GM23338 (cell line): ENCODE measurements at regions not wholly inside any gene's neighbourhood (a gene's known extent, or its start where the extent isn't known, plus 50 kb on each side); places are given as distances from the start of the nearest gene placed in this dataset.

Experiments
- ATAC-seq: fragments of 200-7000 bp; cut with Tn5 transposase; 3 replicates; pipeline ENCODE4 v1.9.1; 2020
- DNase-seq: peaks from one replicate; pipeline ENCODE4 v3.0.0-alpha.2; 2015; ENCODE audit warnings: low spot score
- H2AFZ ChIP-seq: fragments of 200-600 bp; sonication (generic); 2 replicates; pipeline ENCODE4 v1.8.0; 2016; ENCODE audit warnings: antibody characterized with exemption, mild to moderate bottlenecking, moderate library complexity
- H3F3A ChIP-seq: fragments of 200-600 bp; sonication (generic); replicated peaks from 2 replicates; pipeline ENCODE4 v1.8.0; 2017; ENCODE audit warnings: antibody characterized with exemption, mixed run types, low read depth
- H3K27ac ChIP-seq: fragments of 200-600 bp; sonication (generic); 2 replicates; pipeline ENCODE4 v1.6.1; 2016; ENCODE audit warnings: low read depth
- H3K27me3 ChIP-seq: fragments of 200-600 bp; sonication (generic); 2 replicates; pipeline ENCODE4 v1.8.0; 2016; ENCODE audit warnings: mild to moderate bottlenecking, mixed run types, moderate library complexity; ENCODE audit not compliant: insufficient read depth
- H3K36me3 ChIP-seq: fragments of 200-600 bp; sonication (generic); 2 replicates; pipeline ENCODE4 v1.8.0; 2016; ENCODE audit warnings: mild to moderate bottlenecking; ENCODE audit not compliant: insufficient read depth
- H3K4me1 ChIP-seq: fragments of 200-600 bp; sonication (generic); 2 replicates; pipeline ENCODE4 v1.8.0; 2016; ENCODE audit warnings: mild to moderate bottlenecking, moderate library complexity; ENCODE audit not compliant: insufficient read depth
- H3K4me2 ChIP-seq: fragments of 200-600 bp; sonication (generic); 2 replicates; pipeline ENCODE4 v1.7.1; 2017; ENCODE audit warnings: mixed run types
- H3K4me3 ChIP-seq: fragments of 200-600 bp; sonication (generic); 2 replicates; pipeline ENCODE4 v1.6.1; 2016; ENCODE audit warnings: mixed run types
- H3K79me2 ChIP-seq: fragments of 200-600 bp; sonication (generic); replicated peaks from 2 replicates; pipeline ENCODE4 v1.8.0; 2017; ENCODE audit warnings: mild to moderate bottlenecking; ENCODE audit not compliant: insufficient read depth
- H3K9me2 ChIP-seq: fragments of 200-600 bp; sonication (generic); 2 replicates; pipeline ENCODE4 v1.8.0; 2017; ENCODE audit not compliant: insufficient read depth
- H4K20me1 ChIP-seq: fragments of 200-600 bp; sonication (generic); replicated peaks from 2 replicates; pipeline ENCODE4 v1.8.0; 2017; ENCODE audit warnings: mild to moderate bottlenecking; ENCODE audit not compliant: insufficient read depth
- H3K27ac Mint-ChIP-seq: 2 replicates; pipeline ENCODE4 v1.8.0; 2020; ENCODE audit warnings: inconsistent platforms, mild to moderate bottlenecking, moderate library complexity, mixed read lengths
- H3K27me3 Mint-ChIP-seq: 3 replicates; pipeline ENCODE4 v1.8.0; 2022; ENCODE audit warnings: low read depth, mild to moderate bottlenecking, moderate library complexity, mixed read lengths, inconsistent platforms; ENCODE audit not compliant: insufficient read depth, poor library complexity
- H3K36me3 Mint-ChIP-seq: 3 replicates; pipeline ENCODE4 v1.8.0; 2021; ENCODE audit warnings: low read depth, mild to moderate bottlenecking, inconsistent platforms, moderate library complexity, mixed read lengths
- H3K4me1 Mint-ChIP-seq: 3 replicates; pipeline ENCODE4 v1.8.0; 2020; ENCODE audit warnings: mild to moderate bottlenecking, inconsistent platforms, mixed read lengths
- H3K4me3 Mint-ChIP-seq: 3 replicates; pipeline ENCODE4 v1.8.0; 2021; ENCODE audit warnings: moderate library complexity, mild to moderate bottlenecking, inconsistent platforms, mixed read lengths
- H3K9me3 Mint-ChIP-seq: 3 replicates; pipeline ENCODE4 v1.8.0; 2020; ENCODE audit warnings: moderate library complexity, mild to moderate bottlenecking, inconsistent platforms, mixed read lengths
- CREB1 ChIP-seq: fragments of 250-450 bp; sonication (Bioruptor Pico); IDR thresholded peaks from 2 replicates; pipeline ENCODE4 v1.5.0; 2020; ENCODE audit warnings: low read depth, mild to moderate bottlenecking, moderate library complexity
- ETS1 ChIP-seq: IDR thresholded peaks from 2 replicates; pipeline ENCODE4 v1.6.1; 2016; ENCODE audit warnings: antibody characterized with exemption
- EZH2 ChIP-seq: fragments of 200-600 bp; sonication (generic); IDR thresholded peaks from one replicate; pipeline ENCODE4 v1.8.0; 2017; ENCODE audit warnings: antibody characterized with exemption, mild to moderate bottlenecking, low read depth; ENCODE audit not compliant: unreplicated experiment
- EZH2phosphoT487 ChIP-seq: fragments of 200-600 bp; sonication (generic); IDR thresholded peaks from one replicate; pipeline ENCODE4 v1.8.1; 2018; ENCODE audit warnings: antibody characterized with exemption; ENCODE audit not compliant: unreplicated experiment
- JUNB ChIP-seq: IDR thresholded peaks from one replicate; pipeline ENCODE4 v1.6.1; 2016; ENCODE audit warnings: antibody characterized with exemption; ENCODE audit not compliant: unreplicated experiment
- NANOG ChIP-seq: IDR thresholded peaks from 2 replicates; pipeline ENCODE4 v1.6.1; 2016; ENCODE audit warnings: antibody characterized with exemption, borderline replicate concordance
- POLR2AphosphoS5 ChIP-seq: IDR thresholded peaks from 2 replicates; pipeline ENCODE4 v1.6.1; 2016; ENCODE audit warnings: antibody characterized with exemption, low read depth
- STAT1 ChIP-seq: IDR thresholded peaks from one replicate; pipeline ENCODE4 v1.6.1; 2016; ENCODE audit warnings: antibody characterized with exemption; ENCODE audit not compliant: unreplicated experiment
- ZNF114 ChIP-seq: fragments of 250-450 bp; sonication (Bioruptor Pico); IDR thresholded peaks from 2 replicates; pipeline ENCODE4 v1.5.0; 2020; ENCODE audit warnings: mild to moderate bottlenecking, moderate library complexity
- ZNF331 ChIP-seq: fragments of 250-450 bp; sonication (Bioruptor Pico); IDR thresholded peaks from 2 replicates; pipeline ENCODE4 v1.5.0; 2020; ENCODE audit warnings: low read depth, mild to moderate bottlenecking, moderate library complexity
- TF ChIP-seq, protein P1 (sequence below), 2 experiments: fragments of 200-600 bp in 1 of 2; sonication (generic) in 1 of 2; conservative IDR thresholded peaks; 2 replicates each; pipeline versions ENCODE4 v1.5.1 to v1.6.1; 2016 to 2017; ENCODE audit warnings: antibody characterized with exemption in 2 of 2, low read depth in 2 of 2, mild to moderate bottlenecking in 2 of 2, moderate library complexity in 1 of 2
- TF ChIP-seq, protein P2 (sequence below): fragments of 250-450 bp; sonication (Bioruptor Pico); IDR thresholded peaks from 2 replicates; pipeline ENCODE4 v1.5.0; 2020; ENCODE audit warnings: mild to moderate bottlenecking, moderate library complexity
- TF ChIP-seq, protein P3 (sequence below): IDR thresholded peaks from one replicate; pipeline ENCODE4 v1.6.1; 2018; ENCODE audit warnings: antibody characterized with exemption; ENCODE audit not compliant: unreplicated experiment

DNA sequence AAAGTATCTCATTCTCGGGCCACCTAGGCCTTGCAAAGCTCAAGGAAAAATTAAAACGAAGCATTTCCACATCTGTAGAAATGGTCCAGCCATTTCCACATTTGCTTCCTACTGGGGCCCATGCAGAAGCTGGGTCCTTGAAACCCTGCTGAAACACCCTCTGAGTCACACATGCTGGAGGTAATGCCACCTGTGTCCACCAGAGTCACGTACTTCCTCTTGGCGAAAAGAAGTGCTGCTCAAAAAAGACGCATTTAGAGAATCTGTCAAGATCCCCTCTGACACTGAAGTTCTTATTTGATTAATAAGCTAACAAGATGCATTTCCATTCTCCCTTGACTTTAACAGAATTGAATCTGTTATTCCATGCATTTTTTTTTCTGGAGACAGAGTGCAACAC is 423.2 kb downstream of the PREX1 start (continued):
- TF ChIP-seq, protein P1, sequence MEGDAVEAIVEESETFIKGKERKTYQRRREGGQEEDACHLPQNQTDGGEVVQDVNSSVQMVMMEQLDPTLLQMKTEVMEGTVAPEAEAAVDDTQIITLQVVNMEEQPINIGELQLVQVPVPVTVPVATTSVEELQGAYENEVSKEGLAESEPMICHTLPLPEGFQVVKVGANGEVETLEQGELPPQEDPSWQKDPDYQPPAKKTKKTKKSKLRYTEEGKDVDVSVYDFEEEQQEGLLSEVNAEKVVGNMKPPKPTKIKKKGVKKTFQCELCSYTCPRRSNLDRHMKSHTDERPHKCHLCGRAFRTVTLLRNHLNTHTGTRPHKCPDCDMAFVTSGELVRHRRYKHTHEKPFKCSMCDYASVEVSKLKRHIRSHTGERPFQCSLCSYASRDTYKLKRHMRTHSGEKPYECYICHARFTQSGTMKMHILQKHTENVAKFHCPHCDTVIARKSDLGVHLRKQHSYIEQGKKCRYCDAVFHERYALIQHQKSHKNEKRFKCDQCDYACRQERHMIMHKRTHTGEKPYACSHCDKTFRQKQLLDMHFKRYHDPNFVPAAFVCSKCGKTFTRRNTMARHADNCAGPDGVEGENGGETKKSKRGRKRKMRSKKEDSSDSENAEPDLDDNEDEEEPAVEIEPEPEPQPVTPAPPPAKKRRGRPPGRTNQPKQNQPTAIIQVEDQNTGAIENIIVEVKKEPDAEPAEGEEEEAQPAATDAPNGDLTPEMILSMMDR (conservative IDR thresholded peaks at IDR 0.05; ENCODE audit: low read depth in 2 of 2) = peak in 1 of 2 experiments; percentile 45; a peak in 2 of 4 replicates

GRCh38 chr20:48403167-48403761 is 424.5 kb downstream of the PREX1 start:
- DNase-seq (no peak), ATAC-seq (no peak)
- Histone ChIP-seq H4K20me1 (no peaks in the 10 kb centered on the region), H3F3A (no peaks in the 10 kb centered on the region), H3K4me3 (no peak overlapping the region), H3K27me3 (no peaks in the 10 kb centered on the region), H3K27ac (no peak overlapping the region), H2AFZ (no peak overlapping the region), H3K79me2 (no peaks in the 10 kb centered on the region), H3K4me2 (no peak overlapping the region), H3K4me1 (peaks cover 18% of the 10 kb centered on the region), H3K9me2 (no peaks in the 10 kb centered on the region), H3K36me3 (no peaks in the 10 kb centered on the region)
- no peaks in the 10 kb centered on the region for H3K36me3 Mint-ChIP-seq
- no peak overlapping the region for H3K27ac Mint-ChIP-seq
- H3K9me3 Mint-ChIP-seq = no peaks in the 10 kb centered on the region
- no peak overlapping the region for H3K4me3 Mint-ChIP-seq
- peaks cover 2% of the 10 kb centered on the region for H3K27me3 Mint-ChIP-seq
- H3K4me1 Mint-ChIP-seq = peaks cover 34% of the 10 kb centered on the region
- TF ChIP-seq ZNF331 (CRISPR knock-in tag) (no peak), NANOG (no peak), ZNF114 (CRISPR knock-in tag) (no peak), CREB1 (CRISPR knock-in tag) (no peak), EZH2phosphoT487 (no peak), ETS1 (no peak), STAT1 (no peak), POLR2AphosphoS5 (no peak), JUNB (no peak), EZH2 (no peak)
- TF ChIP-seq, protein P2, sequence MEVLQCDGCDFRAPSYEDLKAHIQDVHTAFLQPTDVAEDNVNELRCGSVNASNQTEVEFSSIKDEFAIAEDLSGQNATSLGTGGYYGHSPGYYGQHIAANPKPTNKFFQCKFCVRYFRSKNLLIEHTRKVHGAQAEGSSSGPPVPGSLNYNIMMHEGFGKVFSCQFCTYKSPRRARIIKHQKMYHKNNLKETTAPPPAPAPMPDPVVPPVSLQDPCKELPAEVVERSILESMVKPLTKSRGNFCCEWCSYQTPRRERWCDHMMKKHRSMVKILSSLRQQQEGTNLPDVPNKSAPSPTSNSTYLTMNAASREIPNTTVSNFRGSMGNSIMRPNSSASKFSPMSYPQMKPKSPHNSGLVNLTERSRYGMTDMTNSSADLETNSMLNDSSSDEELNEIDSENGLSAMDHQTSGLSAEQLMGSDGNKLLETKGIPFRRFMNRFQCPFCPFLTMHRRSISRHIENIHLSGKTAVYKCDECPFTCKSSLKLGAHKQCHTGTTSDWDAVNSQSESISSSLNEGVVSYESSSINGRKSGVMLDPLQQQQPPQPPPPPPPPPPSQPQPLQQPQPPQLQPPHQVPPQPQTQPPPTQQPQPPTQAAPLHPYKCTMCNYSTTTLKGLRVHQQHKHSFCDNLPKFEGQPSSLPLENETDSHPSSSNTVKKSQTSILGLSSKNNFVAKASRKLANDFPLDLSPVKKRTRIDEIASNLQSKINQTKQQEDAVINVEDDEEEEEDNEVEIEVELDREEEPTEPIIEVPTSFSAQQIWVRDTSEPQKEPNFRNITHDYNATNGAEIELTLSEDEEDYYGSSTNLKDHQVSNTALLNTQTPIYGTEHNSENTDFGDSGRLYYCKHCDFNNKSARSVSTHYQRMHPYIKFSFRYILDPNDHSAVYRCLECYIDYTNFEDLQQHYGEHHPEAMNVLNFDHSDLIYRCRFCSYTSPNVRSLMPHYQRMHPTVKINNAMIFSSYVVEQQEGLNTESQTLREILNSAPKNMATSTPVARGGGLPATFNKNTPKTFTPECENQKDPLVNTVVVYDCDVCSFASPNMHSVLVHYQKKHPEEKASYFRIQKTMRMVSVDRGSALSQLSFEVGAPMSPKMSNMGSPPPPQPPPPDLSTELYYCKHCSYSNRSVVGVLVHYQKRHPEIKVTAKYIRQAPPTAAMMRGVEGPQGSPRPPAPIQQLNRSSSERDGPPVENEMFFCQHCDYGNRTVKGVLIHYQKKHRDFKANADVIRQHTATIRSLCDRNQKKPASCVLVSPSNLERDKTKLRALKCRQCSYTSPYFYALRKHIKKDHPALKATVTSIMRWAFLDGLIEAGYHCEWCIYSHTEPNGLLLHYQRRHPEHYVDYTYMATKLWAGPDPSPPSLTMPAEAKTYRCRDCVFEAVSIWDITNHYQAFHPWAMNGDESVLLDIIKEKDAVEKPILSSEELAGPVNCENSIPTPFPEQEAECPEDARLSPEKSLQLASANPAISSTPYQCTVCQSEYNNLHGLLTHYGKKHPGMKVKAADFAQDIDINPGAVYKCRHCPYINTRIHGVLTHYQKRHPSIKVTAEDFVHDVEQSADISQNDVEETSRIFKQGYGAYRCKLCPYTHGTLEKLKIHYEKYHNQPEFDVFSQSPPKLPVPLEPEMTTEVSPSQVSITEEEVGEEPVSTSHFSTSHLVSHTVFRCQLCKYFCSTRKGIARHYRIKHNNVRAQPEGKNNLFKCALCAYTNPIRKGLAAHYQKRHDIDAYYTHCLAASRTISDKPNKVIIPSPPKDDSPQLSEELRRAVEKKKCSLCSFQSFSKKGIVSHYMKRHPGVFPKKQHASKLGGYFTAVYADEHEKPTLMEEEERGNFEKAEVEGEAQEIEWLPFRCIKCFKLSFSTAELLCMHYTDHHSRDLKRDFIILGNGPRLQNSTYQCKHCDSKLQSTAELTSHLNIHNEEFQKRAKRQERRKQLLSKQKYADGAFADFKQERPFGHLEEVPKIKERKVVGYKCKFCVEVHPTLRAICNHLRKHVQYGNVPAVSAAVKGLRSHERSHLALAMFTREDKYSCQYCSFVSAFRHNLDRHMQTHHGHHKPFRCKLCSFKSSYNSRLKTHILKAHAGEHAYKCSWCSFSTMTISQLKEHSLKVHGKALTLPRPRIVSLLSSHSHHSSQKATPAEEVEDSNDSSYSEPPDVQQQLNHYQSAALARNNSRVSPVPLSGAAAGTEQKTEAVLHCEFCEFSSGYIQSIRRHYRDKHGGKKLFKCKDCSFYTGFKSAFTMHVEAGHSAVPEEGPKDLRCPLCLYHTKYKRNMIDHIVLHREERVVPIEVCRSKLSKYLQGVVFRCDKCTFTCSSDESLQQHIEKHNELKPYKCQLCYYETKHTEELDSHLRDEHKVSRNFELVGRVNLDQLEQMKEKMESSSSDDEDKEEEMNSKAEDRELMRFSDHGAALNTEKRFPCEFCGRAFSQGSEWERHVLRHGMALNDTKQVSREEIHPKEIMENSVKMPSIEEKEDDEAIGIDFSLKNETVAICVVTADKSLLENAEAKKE (CRISPR knock-in tag) = no peak
- TF ChIP-seq, protein P3, sequence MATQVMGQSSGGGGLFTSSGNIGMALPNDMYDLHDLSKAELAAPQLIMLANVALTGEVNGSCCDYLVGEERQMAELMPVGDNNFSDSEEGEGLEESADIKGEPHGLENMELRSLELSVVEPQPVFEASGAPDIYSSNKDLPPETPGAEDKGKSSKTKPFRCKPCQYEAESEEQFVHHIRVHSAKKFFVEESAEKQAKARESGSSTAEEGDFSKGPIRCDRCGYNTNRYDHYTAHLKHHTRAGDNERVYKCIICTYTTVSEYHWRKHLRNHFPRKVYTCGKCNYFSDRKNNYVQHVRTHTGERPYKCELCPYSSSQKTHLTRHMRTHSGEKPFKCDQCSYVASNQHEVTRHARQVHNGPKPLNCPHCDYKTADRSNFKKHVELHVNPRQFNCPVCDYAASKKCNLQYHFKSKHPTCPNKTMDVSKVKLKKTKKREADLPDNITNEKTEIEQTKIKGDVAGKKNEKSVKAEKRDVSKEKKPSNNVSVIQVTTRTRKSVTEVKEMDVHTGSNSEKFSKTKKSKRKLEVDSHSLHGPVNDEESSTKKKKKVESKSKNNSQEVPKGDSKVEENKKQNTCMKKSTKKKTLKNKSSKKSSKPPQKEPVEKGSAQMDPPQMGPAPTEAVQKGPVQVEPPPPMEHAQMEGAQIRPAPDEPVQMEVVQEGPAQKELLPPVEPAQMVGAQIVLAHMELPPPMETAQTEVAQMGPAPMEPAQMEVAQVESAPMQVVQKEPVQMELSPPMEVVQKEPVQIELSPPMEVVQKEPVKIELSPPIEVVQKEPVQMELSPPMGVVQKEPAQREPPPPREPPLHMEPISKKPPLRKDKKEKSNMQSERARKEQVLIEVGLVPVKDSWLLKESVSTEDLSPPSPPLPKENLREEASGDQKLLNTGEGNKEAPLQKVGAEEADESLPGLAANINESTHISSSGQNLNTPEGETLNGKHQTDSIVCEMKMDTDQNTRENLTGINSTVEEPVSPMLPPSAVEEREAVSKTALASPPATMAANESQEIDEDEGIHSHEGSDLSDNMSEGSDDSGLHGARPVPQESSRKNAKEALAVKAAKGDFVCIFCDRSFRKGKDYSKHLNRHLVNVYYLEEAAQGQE = no peak
